Mammary epithelial cell (primary cell): ENCODE measurements at regions not wholly inside any gene's neighbourhood (a gene's known extent, or its start where the extent isn't known, plus 50 kb on each side); places are given as distances from the start of the nearest gene placed in this dataset.

Source experiments
- EZH2 ChIP-seq: IDR thresholded peaks from 2 replicates; pipeline ENCODE4 v1.6.1; 2012; ENCODE audit warnings: low read length, inconsistent platforms, borderline replicate concordance
- TF ChIP-seq, protein P1 (sequence below), 2 donors: IDR thresholded peaks in 1 of 2; conservative IDR thresholded peaks in 1 of 2; 2 replicates each; pipeline ENCODE4 v1.5.1; 2011 to 2012; ENCODE audit warnings: inconsistent platforms in 2 of 2, low read length in 2 of 2, mild to moderate bottlenecking in 2 of 2, control low read depth in 1 of 2, low read depth in 1 of 2; ENCODE audit not compliant: insufficient read depth in 1 of 2; ENCODE audit errors: extremely low read depth in 1 of 2

- TF ChIP-seq, protein P1, sequence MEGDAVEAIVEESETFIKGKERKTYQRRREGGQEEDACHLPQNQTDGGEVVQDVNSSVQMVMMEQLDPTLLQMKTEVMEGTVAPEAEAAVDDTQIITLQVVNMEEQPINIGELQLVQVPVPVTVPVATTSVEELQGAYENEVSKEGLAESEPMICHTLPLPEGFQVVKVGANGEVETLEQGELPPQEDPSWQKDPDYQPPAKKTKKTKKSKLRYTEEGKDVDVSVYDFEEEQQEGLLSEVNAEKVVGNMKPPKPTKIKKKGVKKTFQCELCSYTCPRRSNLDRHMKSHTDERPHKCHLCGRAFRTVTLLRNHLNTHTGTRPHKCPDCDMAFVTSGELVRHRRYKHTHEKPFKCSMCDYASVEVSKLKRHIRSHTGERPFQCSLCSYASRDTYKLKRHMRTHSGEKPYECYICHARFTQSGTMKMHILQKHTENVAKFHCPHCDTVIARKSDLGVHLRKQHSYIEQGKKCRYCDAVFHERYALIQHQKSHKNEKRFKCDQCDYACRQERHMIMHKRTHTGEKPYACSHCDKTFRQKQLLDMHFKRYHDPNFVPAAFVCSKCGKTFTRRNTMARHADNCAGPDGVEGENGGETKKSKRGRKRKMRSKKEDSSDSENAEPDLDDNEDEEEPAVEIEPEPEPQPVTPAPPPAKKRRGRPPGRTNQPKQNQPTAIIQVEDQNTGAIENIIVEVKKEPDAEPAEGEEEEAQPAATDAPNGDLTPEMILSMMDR (conservative IDR thresholded peaks at IDR 0.05 in 1 of 2, IDR thresholded peaks at IDR 0.05 in 1 of 2; ENCODE audit: extremely low read depth in 1 of 2, insufficient read depth in 1 of 2, low read depth in 1 of 2, low read length in 2 of 2) = no peak
- TF ChIP-seq EZH2 = no peak
Measured at GRCh38 chr3:30399394-30400181, 206.8 kb upstream of the TGFBR2 start.
